Chondrocyte (in vitro differentiated cells): ENCODE measurements at regions not wholly inside any gene's neighbourhood (a gene's known extent, or its start where the extent isn't known, plus 50 kb on each side); places are given as distances from the start of the nearest gene placed in this dataset.
A peak's percentile ranks its signal among the peaks of the same experiment; 100 is the strongest.

Experiments
- DNase-seq: peaks from one replicate; pipeline ENCODE4 v3.0.0; 2021; ENCODE audit warnings: mixed read lengths, low spot score
- H3K27ac Mint-ChIP-seq: one replicate; pipeline ENCODE4 v1.8.0; 2021; ENCODE audit warnings: mild to moderate bottlenecking, moderate library complexity, mixed read lengths; ENCODE audit not compliant: unreplicated experiment
- H3K27me3 Mint-ChIP-seq: 2 replicates; pipeline ENCODE4 v1.8.0; 2021; ENCODE audit warnings: low read depth, mixed read lengths
- H3K36me3 Mint-ChIP-seq: 2 replicates; pipeline ENCODE4 v1.8.0; 2021; ENCODE audit warnings: low read depth, mixed read lengths
- H3K4me1 Mint-ChIP-seq: 2 replicates; pipeline ENCODE4 v1.8.0; 2021; ENCODE audit warnings: low read depth, mild to moderate bottlenecking, mixed read lengths
- H3K4me3 Mint-ChIP-seq: one replicate; pipeline ENCODE4 v1.8.0; 2021; ENCODE audit warnings: mild to moderate bottlenecking, moderate library complexity, mixed read lengths; ENCODE audit not compliant: unreplicated experiment
- H3K9me3 Mint-ChIP-seq: 2 replicates; pipeline ENCODE4 v1.8.0; 2021; ENCODE audit warnings: low read depth, mixed read lengths
- CTCF ChIP-seq: fragments of 200-600 bp; sonication (generic); IDR thresholded peaks from 2 replicates; pipeline ENCODE4 v1.5.0; 2021; ENCODE audit warnings: antibody characterized with exemption, mild to moderate bottlenecking, moderate library complexity

- DNase-seq: no peak
- Mint-ChIP-seq H3K36me3 (no peaks in the 10 kb centered on the region), H3K27me3 (peaks cover 16% of the 10 kb centered on the region), H3K4me3 (no peak overlapping the region), H3K27ac (no peak overlapping the region), H3K9me3 (peaks cover 7% of the 10 kb centered on the region), H3K4me1 (no peaks in the 10 kb centered on the region)
- TF ChIP-seq CTCF: no peak
Measured at GRCh38 chr6:14578994-14579393, 461.4 kb downstream of the CD83 start.

- no peak for DNase-seq
- Mint-ChIP-seq H3K27ac (no peak overlapping the region), H3K9me3 (peaks cover 7% of the 10 kb centered on the region)
Measured at GRCh38 chr6:14582749-14583148, 465.2 kb downstream of the CD83 start.

GRCh38 chr6:14583826-14584225 is 466.3 kb downstream of the CD83 start:
- peaks cover 2% of the 10 kb centered on the region for H3K36me3 Mint-ChIP-seq
- TF ChIP-seq CTCF: no peak
- peaks cover 7% of the 10 kb centered on the region for H3K9me3 Mint-ChIP-seq
- no peak for DNase-seq
- peaks cover 10% of the 10 kb centered on the region for H3K27me3 Mint-ChIP-seq
- H3K4me3 Mint-ChIP-seq: no peak overlapping the region
- H3K4me1 Mint-ChIP-seq: no peaks in the 10 kb centered on the region
- H3K27ac Mint-ChIP-seq: no peak overlapping the region

More at GRCh38 chr6:14582749-14583148, 465.2 kb downstream of the CD83 start:
- no peaks in the 10 kb centered on the region for H3K4me1 Mint-ChIP-seq
- peaks cover 2% of the 10 kb centered on the region for H3K36me3 Mint-ChIP-seq
- H3K4me3 Mint-ChIP-seq: no peak overlapping the region
- no peak for TF ChIP-seq CTCF
- H3K27me3 Mint-ChIP-seq: peaks cover 8% of the 10 kb centered on the region

GRCh38 chr6:14584450-14584849 is 466.9 kb downstream of the CD83 start:
- Mint-ChIP-seq H3K27me3 (peaks cover 11% of the 10 kb centered on the region), H3K27ac (no peak overlapping the region), H3K4me3 (no peak overlapping the region), H3K9me3 (peaks cover 7% of the 10 kb centered on the region), H3K36me3 (peaks cover 2% of the 10 kb centered on the region), H3K4me1 (no peaks in the 10 kb centered on the region)
- TF ChIP-seq CTCF: peak; percentile 25
- DNase-seq: no peak

- Mint-ChIP-seq H3K4me3 (no peak overlapping the region), H3K27me3 (peaks cover 16% of the 10 kb centered on the region), H3K4me1 (no peaks in the 10 kb centered on the region), H3K9me3 (peaks cover 4% of the 10 kb centered on the region), H3K27ac (no peak overlapping the region), H3K36me3 (peaks cover 2% of the 10 kb centered on the region)
- DNase-seq: no peak
- no peak for TF ChIP-seq CTCF
Measured at GRCh38 chr6:14585689-14586088, 468.1 kb downstream of the CD83 start.
